Thyroid gland (tissue), 4 donors: ENCODE measurements at regions not wholly inside any gene's neighbourhood (a gene's known extent, or its start where the extent isn't known, plus 50 kb on each side); places are given as distances from the start of the nearest gene placed in this dataset.

Experiments
- CTCF ChIP-seq, 6 experiments: fragments of 200-600 bp in 3 of 6; fragments of 450-650 bp in 3 of 6; sonication (generic) in 3 of 6; IDR thresholded peaks; one replicate each; pipeline ENCODE4 v1.5.1; 2016 to 2019; ENCODE audit warnings: antibody characterized with exemption in 6 of 6, mild to moderate bottlenecking in 2 of 6, inconsistent platforms in 1 of 6, moderate library complexity in 1 of 6
- POLR2A ChIP-seq, 2 donors: fragments of 450-650 bp; IDR thresholded peaks; one replicate each; pipeline ENCODE4 v1.6.1; 2017; ENCODE audit warnings: antibody characterized with exemption in 2 of 2, mild to moderate bottlenecking in 2 of 2, moderate library complexity in 1 of 2

GRCh38 chr13:60862036-60862435 is 465.0 kb downstream of the TDRD3 start:
- TF ChIP-seq CTCF (IDR thresholded peaks at IDR 0.05) (no peak), POLR2A (IDR thresholded peaks at IDR 0.05) (no peak)
